Kidney (tissue), 13 donors: ENCODE measurements at regions not wholly inside any gene's neighbourhood (a gene's known extent, or its start where the extent isn't known, plus 50 kb on each side); places are given as distances from the start of the nearest gene placed in this dataset.

Experiments used
- DNase-seq, 5 donors: peaks; one replicate each; pipeline ENCODE4 v3.0.0-alpha.2; 2013 to 2020
- FAIRE-seq: peaks from 2 replicates; lab custom pipeline; 2012; peaks lifted over from hg19 to GRCh38; lab: Jason Lieb, UNC
- H3K27ac ChIP-seq, 2 donors: one replicate each; pipeline ENCODE4 v1.7.0; 2013; ENCODE audit warnings: low read depth in 2 of 2, low read length in 2 of 2, inconsistent platforms in 1 of 2
- H3K27me3 ChIP-seq: one replicate; pipeline ENCODE4 v1.7.1; 2013; ENCODE audit warnings: low read length, inconsistent platforms; ENCODE audit not compliant: control insufficient read depth, insufficient read depth
- H3K36me3 ChIP-seq, 3 donors: one replicate each; pipeline versions ENCODE4 v1.7.0 to v1.7.1; 2013; ENCODE audit warnings: low read length in 3 of 3, control low read depth in 1 of 3, inconsistent platforms in 1 of 3; ENCODE audit not compliant: insufficient read depth in 3 of 3, control insufficient read depth in 2 of 3
- H3K4me1 ChIP-seq, 3 donors: one replicate each; pipeline versions ENCODE4 v1.7.0 to v1.7.1; 2013; ENCODE audit warnings: low read length in 3 of 3, inconsistent platforms in 1 of 3, low read depth in 1 of 3; ENCODE audit not compliant: control insufficient read depth in 2 of 3, insufficient read depth in 2 of 3
- H3K4me3 ChIP-seq, 3 donors: one replicate each; pipeline versions ENCODE4 v1.7.0 to v1.8.1; 2013; ENCODE audit warnings: low read length in 3 of 3, control low read depth in 1 of 3, inconsistent platforms in 1 of 3
- H3K9ac ChIP-seq, 3 donors: one replicate each; pipeline versions ENCODE4 v1.7.0 to v1.7.1; 2013; ENCODE audit warnings: low read length in 3 of 3, control low read depth in 1 of 3, inconsistent platforms in 1 of 3
- H3K9me3 ChIP-seq, 3 donors: one replicate each; pipeline versions ENCODE4 v1.7.0 to v1.7.1; 2013; ENCODE audit warnings: low read length in 3 of 3, control low read depth in 1 of 3, inconsistent platforms in 1 of 3; ENCODE audit not compliant: control insufficient read depth in 2 of 3, insufficient read depth in 1 of 3
- CTCF ChIP-seq: IDR thresholded peaks from 3 replicates; pipeline ENCODE4 v1.5.1; 2012; ENCODE audit warnings: mild to moderate bottlenecking, moderate library complexity, borderline replicate concordance; ENCODE audit not compliant: insufficient read depth; ENCODE audit errors: extremely low read depth
- intact Hi-C: fragments of 100-400 bp; cut with DNase I; formaldehyde crosslinking; loops from one replicate; pipeline ENCODE4 v1.11.1; 2022
- donor health status: control.
- donor health status: control.
- donor health status: control.
- donor health status: control.
- donor health status: control.
- donor health status: DM: yes; HTN: yes; CAD: no.
- donor health status: Normal renal cell carcinoma (clear cell type).

- intact Hi-C loops: no loop called here
- no peak for TF ChIP-seq CTCF
- Histone ChIP-seq H3K27me3 (no peaks in the 10 kb centered on the region), H3K27ac (no peak overlapping the region), H3K9ac (no peak overlapping the region), H3K4me1 (no peaks in the 10 kb centered on the region), H3K36me3 (no peaks in the 10 kb centered on the region), H3K9me3 (peaks cover 0 to 8% (median 0%) of the 10 kb centered on the region in 3 donors), H3K4me3 (no peak overlapping the region)
- no peak for DNase-seq
- FAIRE-seq: no peak
These were observed 771.8 kb upstream of the FANCL start for GRCh38 chr2:59012971-59013370.

GRCh38 chr2:59012234-59012633, 771.1 kb upstream of the FANCL start:
- Histone ChIP-seq H3K36me3 (no peaks in the 10 kb centered on the region), H3K4me1 (no peaks in the 10 kb centered on the region), H3K9me3 (peaks cover 0 to 8% (median 0%) of the 10 kb centered on the region in 3 donors), H3K9ac (no peak overlapping the region), H3K27ac (no peak overlapping the region), H3K27me3 (no peaks in the 10 kb centered on the region), H3K4me3 (no peak overlapping the region)
- FAIRE-seq (no peak), DNase-seq (no peak)
- intact Hi-C loops: no loop called here
- TF ChIP-seq CTCF: no peak

- Histone ChIP-seq H3K9me3 (no peaks in the 10 kb centered on the region), H3K27ac (no peak overlapping the region), H3K27me3 (no peaks in the 10 kb centered on the region), H3K9ac (no peak overlapping the region), H3K4me3 (no peak overlapping the region), H3K4me1 (no peaks in the 10 kb centered on the region), H3K36me3 (no peaks in the 10 kb centered on the region)
- intact Hi-C loops: no loop called here
- TF ChIP-seq CTCF: no peak
- FAIRE-seq (no peak), DNase-seq (no peak)
These were observed 767.8 kb upstream of the FANCL start for GRCh38 chr2:59008950-59009349.

GRCh38 chr2:59005836-59006615, 764.9 kb upstream of the FANCL start:
- H3K36me3 ChIP-seq: no peaks in the 10 kb centered on the region
- H3K4me1 ChIP-seq: no peaks in the 10 kb centered on the region
- no peak overlapping the region for H3K27ac ChIP-seq
- H3K27me3 ChIP-seq: no peaks in the 10 kb centered on the region
- DNase-seq (no peak), FAIRE-seq (no peak)
- H3K9ac ChIP-seq: no peak overlapping the region
- no peak for TF ChIP-seq CTCF
- no peak overlapping the region for H3K4me3 ChIP-seq
- H3K9me3 ChIP-seq: no peaks in the 10 kb centered on the region
- intact Hi-C loops: no loop called here
